ENCODE measurements at regions not wholly inside any gene's neighbourhood (a gene's known extent, or its start where the extent isn't known, plus 50 kb on each side); places are given as distances from the start of the nearest gene placed in this dataset.

DNA sequence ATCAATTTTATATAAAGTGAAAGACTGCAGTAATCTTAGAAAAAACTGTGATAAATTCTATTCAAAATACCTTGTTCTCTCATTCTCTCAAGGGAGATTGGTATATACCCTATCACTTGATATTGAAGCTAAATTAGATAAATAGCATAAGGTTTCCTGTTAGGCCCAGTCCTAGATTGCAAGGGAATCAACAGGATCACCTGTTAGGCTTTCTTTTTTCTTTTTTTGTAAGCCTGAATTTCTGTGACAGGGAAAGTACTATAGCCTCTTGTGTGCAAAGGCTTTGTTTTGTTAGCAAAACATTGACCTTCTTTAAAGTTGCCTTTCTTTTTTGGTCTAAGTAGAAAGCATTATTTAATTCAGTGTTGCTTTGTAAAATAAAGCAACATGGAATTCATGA is 100.0 kb downstream of the HAUS1 start:
- TF ChIP-seq, protein P1, sequence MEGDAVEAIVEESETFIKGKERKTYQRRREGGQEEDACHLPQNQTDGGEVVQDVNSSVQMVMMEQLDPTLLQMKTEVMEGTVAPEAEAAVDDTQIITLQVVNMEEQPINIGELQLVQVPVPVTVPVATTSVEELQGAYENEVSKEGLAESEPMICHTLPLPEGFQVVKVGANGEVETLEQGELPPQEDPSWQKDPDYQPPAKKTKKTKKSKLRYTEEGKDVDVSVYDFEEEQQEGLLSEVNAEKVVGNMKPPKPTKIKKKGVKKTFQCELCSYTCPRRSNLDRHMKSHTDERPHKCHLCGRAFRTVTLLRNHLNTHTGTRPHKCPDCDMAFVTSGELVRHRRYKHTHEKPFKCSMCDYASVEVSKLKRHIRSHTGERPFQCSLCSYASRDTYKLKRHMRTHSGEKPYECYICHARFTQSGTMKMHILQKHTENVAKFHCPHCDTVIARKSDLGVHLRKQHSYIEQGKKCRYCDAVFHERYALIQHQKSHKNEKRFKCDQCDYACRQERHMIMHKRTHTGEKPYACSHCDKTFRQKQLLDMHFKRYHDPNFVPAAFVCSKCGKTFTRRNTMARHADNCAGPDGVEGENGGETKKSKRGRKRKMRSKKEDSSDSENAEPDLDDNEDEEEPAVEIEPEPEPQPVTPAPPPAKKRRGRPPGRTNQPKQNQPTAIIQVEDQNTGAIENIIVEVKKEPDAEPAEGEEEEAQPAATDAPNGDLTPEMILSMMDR (IDR thresholded peaks at IDR 0.05; ENCODE audit: low read length) = no peak
- TF ChIP-seq EZH2 (optimal IDR thresholded peaks at IDR 0.05; ENCODE audit: low read depth, low read length) = no peak

Measured in MM.1S (cell line).